Stomach (tissue), 8 donors: ENCODE measurements at regions not wholly inside any gene's neighbourhood (a gene's known extent, or its start where the extent isn't known, plus 50 kb on each side); places are given as distances from the start of the nearest gene placed in this dataset.

ENCODE experiments used
- DNase-seq, 2 donors: peaks; one replicate each; pipeline versions ENCODE4 v3.0.0 to v3.0.0-alpha.2; 2013 to 2019
- H3K27ac ChIP-seq, 5 donors: fragments of 200-600 bp in 4 of 5; sonication (generic) in 4 of 5; one replicate each; pipeline ENCODE4 v1.5.1; 2013 to 2019; ENCODE audit warnings: mild to moderate bottlenecking in 1 of 5, moderate library complexity in 1 of 5
- H3K27me3 ChIP-seq, 3 donors: fragments of 200-600 bp; sonication (generic); one replicate each; pipeline ENCODE4 v1.5.1; 2017 to 2019; ENCODE audit warnings: mixed run types in 1 of 3
- H3K36me3 ChIP-seq, 4 donors: fragments of 200-600 bp; sonication (generic); 1 replicate in 3 of 4; 2 replicates in 1 of 4; pipeline ENCODE4 v1.5.1; 2016 to 2019
- H3K4me1 ChIP-seq, 4 donors: fragments of 200-600 bp; sonication (generic); one replicate each; pipeline ENCODE4 v1.5.1; 2016 to 2019
- H3K4me3 ChIP-seq, 4 donors: fragments of 200-600 bp; sonication (generic) in 3 of 4; one replicate each; pipeline ENCODE4 v1.5.1; 2016 to 2019; ENCODE audit warnings: mild to moderate bottlenecking in 1 of 4
- H3K9me3 ChIP-seq, 4 donors: fragments of 200-600 bp; sonication (generic); one replicate each; pipeline ENCODE4 v1.5.1; 2016 to 2019
- CTCF ChIP-seq, 7 experiments: fragments of 450-650 bp in 4 of 7; fragments of 200-600 bp in 3 of 7; sonication (generic) in 3 of 7; IDR thresholded peaks; one replicate each; pipeline ENCODE4 v1.5.1; 2016 to 2019; ENCODE audit warnings: antibody characterized with exemption in 7 of 7, control low read depth in 2 of 7, mild to moderate bottlenecking in 1 of 7
- EP300 ChIP-seq: sonication (generic); formaldehyde crosslinking; IDR thresholded peaks from one replicate; pipeline ENCODE4 v1.6.1; 2017; ENCODE audit warnings: antibody characterized with exemption
- POLR2A ChIP-seq, 4 donors: fragments of 450-650 bp; IDR thresholded peaks; one replicate each; pipeline ENCODE4 v1.6.1; 2016; ENCODE audit warnings: antibody characterized with exemption in 4 of 4, control low read depth in 2 of 4, mild to moderate bottlenecking in 1 of 4, moderate library complexity in 1 of 4
- POLR2AphosphoS5 ChIP-seq, 3 donors: sonication (generic); formaldehyde crosslinking; IDR thresholded peaks; one replicate each; pipeline ENCODE4 v1.6.1; 2016; ENCODE audit warnings: antibody characterized with exemption in 3 of 3
- WGBS, 5 donors: extraction: QIAGEN DNeasy Blood & Tissue Kit in 3 of 5; methylation state at CpG; one replicate each; pipeline versions ENCODE4 v1.1.5 to v1.1.7; 2013 to 2018; 5-methylcytosine and 5-hydroxymethylcytosine counted together
- intact Hi-C: fragments of 100-400 bp; cut with DNase I; formaldehyde crosslinking; loops from one replicate; pipeline ENCODE4 v1.15.1; 2023; ENCODE audit warnings: low total_unique reads
- donor health status: healthy with polysubstance abuse.
- donor health status: Bipolar disorder and iron deficiency.
- donor health status: healthy.

GRCh38 chr9:88741335-88741734, 206.4 kb downstream of the NXNL2 start:
- no peaks in the 10 kb centered on the region for H3K9me3 ChIP-seq
- H3K27me3 ChIP-seq, result no peaks in the 10 kb centered on the region
- peaks cover 0 to 38% (median 22%) of the 10 kb centered on the region in 4 donors for H3K4me1 ChIP-seq
- H3K4me3 ChIP-seq, result no peak overlapping the region
- 66 to 71% (median 69%) methylated on average over 3 of the region's 3 CpGs for WGBS, 5 donors
- no peak for DNase-seq
- TF ChIP-seq CTCF (IDR thresholded peaks at IDR 0.05), result no peak
- TF ChIP-seq EP300, result no peak
- no peak for TF ChIP-seq POLR2AphosphoS5 (IDR thresholded peaks at IDR 0.05)
- no peak for TF ChIP-seq POLR2A (IDR thresholded peaks at IDR 0.05)
- intact Hi-C loops, result no loop called here
- H3K36me3 ChIP-seq, result no peaks in the 10 kb centered on the region
- H3K27ac ChIP-seq, result no peak overlapping the region

GRCh38 chr9:88742483-88742882, 207.5 kb downstream of the NXNL2 start:
- WGBS, 5 donors, result 54 to 71% (median 64%) methylated on average over 6 of the region's 6 CpGs
- Histone ChIP-seq H3K4me1 (peaks cover 2 to 49% (median 31%) of the 10 kb centered on the region in 4 donors), H3K9me3 (no peaks in the 10 kb centered on the region), H3K4me3 (no peak overlapping the region), H3K36me3 (no peaks in the 10 kb centered on the region), H3K27ac (peak overlapping the region in 2 of 5 donors; percentile 25 to 31), H3K27me3 (no peaks in the 10 kb centered on the region)
- intact Hi-C loops, result no loop called here
- peak in 1 of 2 donors; percentile 58 for DNase-seq
- peak in 2 of 3 donors; percentile 52 to 77 for TF ChIP-seq POLR2AphosphoS5 (IDR thresholded peaks at IDR 0.05)
- no peak for TF ChIP-seq EP300

GRCh38 chr9:88742905-88743304, 207.9 kb downstream of the NXNL2 start:
- no peaks in the 10 kb centered on the region for H3K9me3 ChIP-seq
- H3K4me3 ChIP-seq, result no peak overlapping the region
- H3K27me3 ChIP-seq, result no peaks in the 10 kb centered on the region
- 74 to 83% (median 79%) methylated on average over 6 of the region's 6 CpGs for WGBS, 5 donors
- H3K27ac ChIP-seq, result peak overlapping the region in 2 of 5 donors; percentile 25 to 31
- H3K4me1 ChIP-seq, result peaks cover 2 to 51% (median 32%) of the 10 kb centered on the region in 4 donors
- H3K36me3 ChIP-seq, result no peaks in the 10 kb centered on the region
- TF ChIP-seq POLR2A (IDR thresholded peaks at IDR 0.05) (no peak), POLR2AphosphoS5 (IDR thresholded peaks at IDR 0.05) (no peak), CTCF (IDR thresholded peaks at IDR 0.05) (no peak), EP300 (no peak)
- intact Hi-C loops, result no loop called here
- no peak for DNase-seq

GRCh38 chr9:88745276-88746001, 210.5 kb downstream of the NXNL2 start:
- H3K27me3 ChIP-seq, result no peaks in the 10 kb centered on the region
- no peaks in the 10 kb centered on the region for H3K9me3 ChIP-seq
- peak overlapping the region in 3 of 5 donors; percentile 54 to 78 (median 71) for H3K27ac ChIP-seq
- intact Hi-C loops, result no loop called here
- no peak for TF ChIP-seq CTCF (IDR thresholded peaks at IDR 0.05)
- peak; percentile 89 to 98 (median 96) for TF ChIP-seq POLR2AphosphoS5 (IDR thresholded peaks at IDR 0.05)
- peak; percentile 81 for TF ChIP-seq EP300
- peak in 1 of 2 donors; percentile 89 for DNase-seq
- H3K36me3 ChIP-seq, result no peaks in the 10 kb centered on the region
- 63 to 78% (median 73%) methylated on average over 2 of the region's 2 CpGs for WGBS, 5 donors
- no peak overlapping the region for H3K4me3 ChIP-seq
- H3K4me1 ChIP-seq, result peaks cover 2 to 51% (median 32%) of the 10 kb centered on the region in 4 donors
